Left lung (tissue), 4 donors: ENCODE measurements at regions not wholly inside any gene's neighbourhood (a gene's known extent, or its start where the extent isn't known, plus 50 kb on each side); places are given as distances from the start of the nearest gene placed in this dataset.

Source experiments
- ATAC-seq: fragments of 200-7000 bp; cut with Tn5 transposase; one replicate; pipeline ENCODE4 v1.9.1; 2020; ENCODE audit warnings: moderate library complexity
- DNase-seq, 4 donors: peaks; one replicate each; pipeline ENCODE4 v3.0.0-alpha.2; 2013 to 2020
- H3K27ac ChIP-seq, 2 donors: fragments of 200-600 bp; sonication (generic) in 1 of 2; one replicate each; pipeline versions ENCODE4 v1.5.0 to v1.8.0; 2020 to 2021
- H3K27me3 ChIP-seq, 2 donors: fragments of 200-600 bp; sonication (generic) in 1 of 2; one replicate each; pipeline versions ENCODE4 v1.5.0 to v1.8.0; 2020 to 2021
- H3K36me3 ChIP-seq, 2 donors: fragments of 200-600 bp; sonication (generic) in 1 of 2; one replicate each; pipeline versions ENCODE4 v1.5.0 to v1.8.0; 2020 to 2021
- H3K4me1 ChIP-seq, 2 donors: fragments of 200-600 bp; one replicate each; pipeline ENCODE4 v1.8.0; 2021
- H3K4me3 ChIP-seq, 2 donors: fragments of 200-600 bp; sonication (generic) in 1 of 2; one replicate each; pipeline versions ENCODE4 v1.5.0 to v1.8.0; 2020 to 2021; ENCODE audit warnings: mild to moderate bottlenecking in 1 of 2
- H3K9me3 ChIP-seq, 2 donors: fragments of 200-600 bp; sonication (generic) in 1 of 2; one replicate each; pipeline versions ENCODE4 v1.5.0 to v1.8.0; 2020 to 2021
- CTCF ChIP-seq, 2 donors: fragments of 200-600 bp; sonication (generic) in 1 of 2; IDR thresholded peaks; one replicate each; pipeline versions ENCODE4 v1.5.0 to v1.8.0; 2021; ENCODE audit warnings: antibody characterized with exemption in 2 of 2
- intact Hi-C, 2 donors: fragments of 100-400 bp; cut with DNase I; formaldehyde crosslinking; loops; one replicate each; pipeline versions ENCODE4 v1.11.2 to v1.14.2; 2022
- donor health status: DM: no; HTN: yes; CAD: no.
- donor health status: DM: no; HTN: no; CAD: no.

GRCh38 chr13:31898378-31899071, 133.0 kb upstream of the FRY start:
- no peak overlapping the region for H3K27ac ChIP-seq
- no peak overlapping the region for H3K4me3 ChIP-seq
- ATAC-seq (no peak), DNase-seq (no peak)
- TF ChIP-seq CTCF (IDR thresholded peaks at IDR 0.05), result no peak
- H3K27me3 ChIP-seq, result no peaks in the 10 kb centered on the region
- no peaks in the 10 kb centered on the region for H3K9me3 ChIP-seq
- peaks cover 0 to 2% of the 10 kb centered on the region in 2 donors for H3K4me1 ChIP-seq
- intact Hi-C loops, result no loop called here
- H3K36me3 ChIP-seq, result no peaks in the 10 kb centered on the region

- no peaks in the 10 kb centered on the region for H3K27me3 ChIP-seq
- H3K36me3 ChIP-seq, result no peaks in the 10 kb centered on the region
- no peak overlapping the region for H3K27ac ChIP-seq
- H3K4me3 ChIP-seq, result no peak overlapping the region
- peaks cover 0 to 17% of the 10 kb centered on the region in 2 donors for H3K4me1 ChIP-seq
- TF ChIP-seq CTCF (IDR thresholded peaks at IDR 0.05), result no peak
- DNase-seq, result no peak
- intact Hi-C loops, result no loop called here
- H3K9me3 ChIP-seq, result no peaks in the 10 kb centered on the region
- no peak for ATAC-seq
Measured at GRCh38 chr13:31901985-31902384, 129.6 kb upstream of the FRY start.

DNA sequence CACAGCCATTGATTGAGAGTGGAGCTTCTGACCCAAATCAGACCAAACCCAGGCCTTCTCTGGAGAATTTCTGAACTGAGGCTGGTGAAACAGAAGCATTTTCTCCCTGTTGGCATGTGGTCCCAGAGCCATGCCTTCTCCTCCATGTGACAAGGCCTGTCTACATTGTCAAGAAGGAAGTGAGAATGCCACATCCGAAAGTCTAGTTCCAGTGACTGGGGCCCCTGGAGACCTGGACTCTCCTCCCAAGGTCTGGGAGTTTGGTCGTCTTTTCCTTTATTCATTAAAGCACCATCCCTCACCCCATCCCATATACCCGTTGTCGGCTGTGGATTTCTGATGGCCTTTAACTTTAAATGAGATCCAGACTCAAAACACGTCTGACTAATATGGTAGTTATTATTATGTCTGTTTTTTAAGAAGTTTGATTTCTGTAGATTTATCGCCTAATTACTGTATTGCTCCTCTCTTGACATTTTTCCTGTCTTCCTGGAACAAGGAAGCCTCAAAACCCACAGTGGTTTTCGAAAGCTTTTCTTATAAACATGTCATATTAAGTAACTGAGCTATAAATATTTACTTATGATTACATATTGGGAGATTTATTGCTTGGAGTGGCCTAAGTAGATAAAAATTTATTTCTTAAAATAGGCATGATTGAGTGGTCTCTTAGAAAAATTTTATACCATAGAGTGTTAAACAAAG, 128.3 kb upstream of the FRY start:
- Histone ChIP-seq H3K4me1 (peaks cover 0 to 17% of the 10 kb centered on the region in 2 donors), H3K27ac (no peak overlapping the region), H3K9me3 (no peaks in the 10 kb centered on the region), H3K27me3 (no peaks in the 10 kb centered on the region), H3K36me3 (no peaks in the 10 kb centered on the region), H3K4me3 (no peak overlapping the region)
- DNase-seq (no peak), ATAC-seq (no peak)
- no peak for TF ChIP-seq CTCF (IDR thresholded peaks at IDR 0.05)
- intact Hi-C loops, result no loop called here

GRCh38 chr13:31904941-31905824, 126.4 kb upstream of the FRY start:
- no peaks in the 10 kb centered on the region for H3K9me3 ChIP-seq
- H3K27me3 ChIP-seq, result no peaks in the 10 kb centered on the region
- no peak overlapping the region for H3K4me3 ChIP-seq
- DNase-seq, result no peak
- H3K4me1 ChIP-seq, result peaks cover 5 to 36% of the 10 kb centered on the region in 2 donors
- no peak for ATAC-seq
- intact Hi-C loops, result no loop called here
- TF ChIP-seq CTCF (IDR thresholded peaks at IDR 0.05), result no peak
- H3K36me3 ChIP-seq, result no peaks in the 10 kb centered on the region
- H3K27ac ChIP-seq, result no peak overlapping the region

DNA sequence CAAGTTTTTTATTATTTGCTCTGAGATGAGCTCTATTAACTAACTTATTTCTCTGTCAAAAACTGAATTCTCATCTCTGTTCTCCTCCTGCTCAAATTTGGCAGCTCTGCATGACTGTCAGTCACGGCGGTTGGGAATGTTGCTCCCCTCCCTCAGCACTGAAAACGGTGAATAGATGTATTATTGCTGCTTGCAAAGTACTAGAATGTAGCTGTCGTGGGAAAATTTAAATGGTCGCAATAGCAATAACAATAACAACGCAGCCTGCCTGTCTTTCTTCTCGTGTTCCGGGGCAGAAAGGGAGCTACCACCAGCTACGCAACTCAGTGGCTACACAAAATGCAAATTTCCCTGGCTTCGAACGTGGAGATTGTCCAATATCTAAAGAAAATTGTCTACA, 125.6 kb upstream of the FRY start:
- intact Hi-C loops, result no loop called here
- no peaks in the 10 kb centered on the region for H3K27me3 ChIP-seq
- H3K9me3 ChIP-seq, result no peaks in the 10 kb centered on the region
- peaks cover 5 to 44% of the 10 kb centered on the region in 2 donors for H3K4me1 ChIP-seq
- no peak for DNase-seq
- no peak overlapping the region for H3K4me3 ChIP-seq
- no peak for ATAC-seq
- no peak for TF ChIP-seq CTCF (IDR thresholded peaks at IDR 0.05)
- no peak overlapping the region for H3K27ac ChIP-seq
- H3K36me3 ChIP-seq, result no peaks in the 10 kb centered on the region
